H1 (cell line): ENCODE measurements at regions not wholly inside any gene's neighbourhood (a gene's known extent, or its start where the extent isn't known, plus 50 kb on each side); places are given as distances from the start of the nearest gene placed in this dataset.

ENCODE experiments used
- CTCF ChIA-PET: fragments of 300-600 bp; sonication (Branson Sonifier 250); formaldehyde crosslinking; loops from one replicate; lab custom pipeline; 2021; ENCODE audit not compliant: partially characterized antibody; lab: Charles Lee
- POLR2A ChIA-PET: fragments of 300-600 bp; sonication (Branson Sonifier 250); formaldehyde crosslinking; loops from one replicate; lab custom pipeline; 2021; ENCODE audit warnings: inconsistent platforms; ENCODE audit not compliant: partially characterized antibody; lab: Charles Lee
- DNase-seq, 2 experiments: peaks; one replicate each; pipeline versions ENCODE4 v3.0.0 to v3.0.0-alpha.2; 2010 to 2022; ENCODE audit warnings: low spot score in 2 of 2, low read depth in 1 of 2, mixed read lengths in 1 of 2
- FAIRE-seq: peaks from 2 replicates; lab custom pipeline; 2011; peaks lifted over from hg19 to GRCh38; lab: Jason Lieb, UNC
- H2AFZ ChIP-seq: 2 replicates; pipeline ENCODE4 v1.8.1; 2012; ENCODE audit warnings: low read length, inconsistent platforms
- H2AK5ac ChIP-seq: 2 replicates; pipeline ENCODE4 v1.6.1; 2013; ENCODE audit warnings: low read depth, low read length
- H2BK120ac ChIP-seq: replicated peaks from 2 replicates; pipeline ENCODE3; 2013; ENCODE audit warnings: low read depth, low read length, inconsistent platforms
- H2BK12ac ChIP-seq: 2 replicates; pipeline ENCODE4 v1.6.1; 2013; ENCODE audit warnings: low read depth, low read length
- H2BK15ac ChIP-seq: 2 replicates; pipeline ENCODE4 v1.6.1; 2013; ENCODE audit warnings: low read length
- H2BK20ac ChIP-seq: 2 replicates; pipeline ENCODE4 v1.6.1; 2013; ENCODE audit warnings: low read length
- H2BK5ac ChIP-seq: 2 replicates; pipeline ENCODE4 v1.6.1; 2013; ENCODE audit warnings: low read depth, low read length
- H3K14ac ChIP-seq: 2 replicates; pipeline ENCODE4 v1.6.1; 2013; ENCODE audit warnings: inconsistent platforms; ENCODE audit not compliant: insufficient read length
- H3K18ac ChIP-seq: 2 replicates; pipeline ENCODE4 v1.6.1; 2013; ENCODE audit warnings: low read length; ENCODE audit errors: extremely low read depth
- H3K23ac ChIP-seq: 2 replicates; pipeline ENCODE4 v1.6.1; 2013; ENCODE audit warnings: inconsistent platforms; ENCODE audit not compliant: insufficient read length
- H3K23me2 ChIP-seq: 2 replicates; pipeline ENCODE4 v1.6.1; 2013; ENCODE audit warnings: low read depth, low read length
- H3K27ac ChIP-seq: 2 replicates; pipeline ENCODE4 v1.6.1; 2011; ENCODE audit warnings: low read depth, low read length, inconsistent platforms
- H3K27me3 ChIP-seq, 4 experiments: replicated peaks in 1 of 4; 1 replicate in 1 of 4; 2 replicates in 3 of 4; pipeline versions ENCODE4 v1.6.1 to v1.8.1; 2011 to 2013; ENCODE audit warnings: low read length in 3 of 4, mild to moderate bottlenecking in 3 of 4, inconsistent platforms in 2 of 4, mixed read lengths in 2 of 4, moderate library complexity in 1 of 4; ENCODE audit not compliant: control insufficient read depth in 3 of 4, insufficient read depth in 3 of 4; ENCODE audit errors: extremely low read depth in 1 of 4
- H3K36me3 ChIP-seq, 4 experiments: 2 replicates each; pipeline versions ENCODE4 v1.6.1 to v1.8.1; 2011 to 2013; ENCODE audit warnings: mild to moderate bottlenecking in 4 of 4, low read length in 3 of 4, moderate library complexity in 2 of 4, control low read depth in 1 of 4, inconsistent platforms in 1 of 4; ENCODE audit not compliant: insufficient read depth in 4 of 4, control insufficient read depth in 2 of 4
- H3K4ac ChIP-seq: replicated peaks from 2 replicates; pipeline ENCODE3; 2013; ENCODE audit warnings: low read length, low read depth, mixed read lengths, inconsistent platforms; ENCODE audit not compliant: insufficient read length
- H3K4me1 ChIP-seq, 4 experiments: replicated peaks in 1 of 4; 1 replicate in 1 of 4; 2 replicates in 3 of 4; pipeline versions ENCODE4 v1.6.1 to v1.8.1; 2011 to 2013; ENCODE audit warnings: low read length in 3 of 4, inconsistent platforms in 2 of 4, mixed read lengths in 1 of 4; ENCODE audit not compliant: insufficient read depth in 4 of 4, control insufficient read depth in 3 of 4
- H3K4me2 ChIP-seq, 2 experiments: 2 replicates each; pipeline versions ENCODE4 v1.6.1 to v1.8.1; 2011 to 2013; ENCODE audit warnings: low read depth in 2 of 2, low read length in 2 of 2, control low read depth in 1 of 2, inconsistent platforms in 1 of 2, mild to moderate bottlenecking in 1 of 2; ENCODE audit not compliant: insufficient read depth in 1 of 2
- H3K4me3 ChIP-seq, 4 experiments: fragments of 200-600, 300-600 bp in 1 of 4; sonication (generic), shearing (Covaris generic), sonication (Bioruptor Twin) in 1 of 4; 2 replicates each; pipeline versions ENCODE4 v1.5.1 to v1.8.1; 2011 to 2016; ENCODE audit warnings: low read length in 4 of 4, low read depth in 3 of 4, control low read depth in 2 of 4, inconsistent platforms in 2 of 4, mild to moderate bottlenecking in 2 of 4, mixed read lengths in 1 of 4, moderate library complexity in 1 of 4; ENCODE audit not compliant: insufficient read depth in 2 of 4; ENCODE audit errors: extremely low read depth in 1 of 4
- H3K56ac ChIP-seq: replicated peaks from 2 replicates; pipeline ENCODE3; 2013; ENCODE audit warnings: low read depth, mild to moderate bottlenecking, mixed read lengths, low read length, inconsistent platforms; ENCODE audit not compliant: insufficient read length
- H3K79me1 ChIP-seq: 2 replicates; pipeline ENCODE4 v1.6.1; 2013; ENCODE audit warnings: low read depth, low read length, control low read depth
- H3K79me2 ChIP-seq, 2 experiments: 2 replicates each; pipeline versions ENCODE4 v1.6.1 to v1.8.1; 2012 to 2013; ENCODE audit warnings: low read length in 2 of 2, mild to moderate bottlenecking in 2 of 2, inconsistent platforms in 1 of 2; ENCODE audit not compliant: insufficient read depth in 2 of 2, control insufficient read depth in 1 of 2
- H3K9ac ChIP-seq, 4 experiments: replicated peaks in 1 of 4; 1 replicate in 1 of 4; 2 replicates in 3 of 4; pipeline versions ENCODE4 v1.6.1 to v1.8.1; 2011 to 2013; ENCODE audit warnings: low read depth in 3 of 4, low read length in 3 of 4, control low read depth in 2 of 4, mild to moderate bottlenecking in 2 of 4, moderate library complexity in 2 of 4, inconsistent platforms in 1 of 4; ENCODE audit errors: extremely low read depth in 1 of 4
- H3K9me3 ChIP-seq, 2 experiments: 2 replicates each; pipeline versions ENCODE4 v1.6.1 to v1.8.1; 2012 to 2013; ENCODE audit warnings: mild to moderate bottlenecking in 2 of 2, moderate library complexity in 2 of 2, control low read depth in 1 of 2, inconsistent platforms in 1 of 2, low read depth in 1 of 2, low read length in 1 of 2, mixed read lengths in 1 of 2; ENCODE audit not compliant: insufficient read depth in 2 of 2
- H4K20me1 ChIP-seq, 2 experiments: replicated peaks in 1 of 2; 2 replicates each; pipeline versions ENCODE3 to v1.8.1; 2011 to 2013; ENCODE audit warnings: inconsistent platforms in 2 of 2, low read length in 2 of 2, mild to moderate bottlenecking in 1 of 2; ENCODE audit not compliant: insufficient read depth in 2 of 2, control insufficient read depth in 1 of 2
- H4K5ac ChIP-seq: 2 replicates; pipeline ENCODE4 v1.6.1; 2013; ENCODE audit warnings: low read length, low read depth, mixed read lengths, inconsistent platforms; ENCODE audit not compliant: insufficient read length
- H4K8ac ChIP-seq: 2 replicates; pipeline ENCODE4 v1.8.0; 2013; ENCODE audit warnings: mild to moderate bottlenecking, moderate library complexity, low read length, inconsistent platforms; ENCODE audit not compliant: insufficient read depth; ENCODE audit errors: extremely low read depth
- H4K91ac ChIP-seq: replicated peaks from 2 replicates; pipeline ENCODE3; 2013; ENCODE audit warnings: low read length, mixed read lengths, inconsistent platforms; ENCODE audit not compliant: insufficient read length
- BCL11A ChIP-seq, 2 experiments: IDR thresholded peaks; one replicate each; pipeline ENCODE4 v1.6.1; 2011; ENCODE audit warnings: low read depth in 2 of 2, low read length in 2 of 2, mild to moderate bottlenecking in 2 of 2
- CHD2 ChIP-seq: IDR thresholded peaks from 2 replicates; pipeline ENCODE4 v1.6.1; 2012; ENCODE audit warnings: low read length, improper control_type of control experiment
- KDM4A ChIP-seq: IDR thresholded peaks from one replicate; pipeline ENCODE4 v1.7.1; 2012; ENCODE audit warnings: low read depth, mild to moderate bottlenecking, moderate library complexity, low read length, inconsistent platforms; ENCODE audit not compliant: severe bottlenecking
- NRF1 ChIP-seq: IDR thresholded peaks from 2 replicates; pipeline ENCODE4 v1.6.1; 2011; ENCODE audit warnings: mild to moderate bottlenecking, low read depth, low read length, improper control_type of control experiment
- RNF2 ChIP-seq: fragments of 200-900, 300-1000 bp; sonication (generic); IDR thresholded peaks from 2 replicates; pipeline ENCODE4 v1.7.1; 2016; ENCODE audit warnings: borderline replicate concordance, low read depth, mild to moderate bottlenecking, antibody characterized with exemption, low read length; ENCODE audit not compliant: poor library complexity, severe bottlenecking; ENCODE audit errors: missing control alignments
- YY1 ChIP-seq: IDR thresholded peaks from 2 replicates; pipeline ENCODE4 v1.6.1; 2011; ENCODE audit warnings: low read depth, mild to moderate bottlenecking, low read length
- WGBS, 2 experiments: shearing (Covaris generic) in 1 of 2; methylation state at CpG; one replicate each; pipeline versions ENCODE4 v1.1.6 to v1.1.7; 2013 to 2015; ENCODE audit warnings: low lambda C conversion rate in 2 of 2, mixed read lengths in 2 of 2, inconsistent platforms in 1 of 2, low coverage in 1 of 2, missing lambda C conversion rate in 1 of 2; ENCODE audit not compliant: insufficient replicate concordance in 2 of 2, insufficient coverage in 1 of 2, insufficient read length in 1 of 2; ENCODE audit errors: extremely low coverage in 1 of 2, missing lambda C conversion rate in 1 of 2; 5-methylcytosine and 5-hydroxymethylcytosine counted together

DNA sequence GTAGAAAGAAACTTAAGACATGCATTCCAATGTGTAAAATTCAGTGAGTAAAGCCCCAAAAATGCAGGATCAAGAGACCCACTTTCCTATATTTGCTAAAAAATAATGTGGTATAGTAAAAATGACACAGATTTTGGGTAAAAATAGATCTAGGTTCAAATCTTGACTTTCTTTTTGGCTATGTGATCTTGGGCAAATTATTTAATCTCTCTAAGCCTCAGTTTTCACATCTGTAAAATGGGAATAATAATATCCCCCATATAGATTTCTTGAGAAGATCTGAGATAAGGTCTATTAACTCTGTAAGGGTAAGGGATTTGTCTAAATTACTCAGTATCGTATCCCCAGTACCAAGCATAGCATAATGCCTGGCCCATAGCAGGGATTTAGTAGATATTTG, 172.3 kb downstream of the CARTPT start:
- Histone ChIP-seq H2AFZ (no peak overlapping the region), H4K5ac (no peak overlapping the region), H3K79me2 (no peaks in the 10 kb centered on the region), H2AK5ac (no peak overlapping the region), H3K4me3 (no peak overlapping the region), H3K23me2 (no peaks in the 10 kb centered on the region), H4K20me1 (no peaks in the 10 kb centered on the region), H3K4me1 (peaks cover 0 to 8% (median 2%) of the 10 kb centered on the region in 4 experiments; a peak in 3 of 7 replicates), H3K4ac (no peak overlapping the region), H3K79me1 (no peaks in the 10 kb centered on the region), H2BK5ac (no peak overlapping the region), H2BK120ac (no peak overlapping the region), H3K9me3 (no peaks in the 10 kb centered on the region), H3K27ac (no peak overlapping the region), H3K56ac (no peak overlapping the region), H2BK15ac (no peak overlapping the region), H3K23ac (no peak overlapping the region), H2BK20ac (no peak overlapping the region), H3K36me3 (no peaks in the 10 kb centered on the region), H4K8ac (no peak overlapping the region), H3K4me2 (no peak overlapping the region), H3K18ac (no peak overlapping the region), H2BK12ac (no peak overlapping the region), H3K14ac (no peak overlapping the region), H4K91ac (no peak overlapping the region), H3K9ac (no peak overlapping the region), H3K27me3 (no peaks in the 10 kb centered on the region; a peak in 1 of 7 replicates)
- DNase-seq = no peak
- ChIA-PET POLR2A (no interaction called here), CTCF (no interaction called here)
- WGBS, 2 experiments = 89% methylated on average over 1 of the region's 1 CpG; no CpG with 5 or more reads in 1 of the 2 experiments
- no peak for FAIRE-seq
- TF ChIP-seq BCL11A (IDR thresholded peaks at IDR 0.05; ENCODE audit: low read depth in 2 of 2, low read length in 2 of 2) (no peak), KDM4A (no peak), NRF1 (no peak), YY1 (no peak), CHD2 (no peak), RNF2 (no peak)
